ENCODE measurements at regions not wholly inside any gene's neighbourhood (a gene's known extent, or its start where the extent isn't known, plus 50 kb on each side); places are given as distances from the start of the nearest gene placed in this dataset.

- DNase-seq (ENCODE audit: low read depth), result no peak
These were observed 100.2 kb downstream of the GGTLC2 start for GRCh38 chr22:22744412-22745224.

GRCh38 chr22:22745225-22746060 is 101.0 kb downstream of the GGTLC2 start:
- DNase-seq (ENCODE audit: low read depth), result peak; percentile 36

GRCh38 chr22:22746061-22746962 is 101.9 kb downstream of the GGTLC2 start:
- DNase-seq (ENCODE audit: low read depth), result no peak

- DNase-seq (ENCODE audit: low read depth), result no peak
These were observed 102.8 kb downstream of the GGTLC2 start for GRCh38 chr22:22746963-22747933.

- DNase-seq (ENCODE audit: low read depth), result no peak
These were observed 103.9 kb downstream of the GGTLC2 start for GRCh38 chr22:22748297-22748743.

GRCh38 chr22:22748756-22749155 is 104.3 kb downstream of the GGTLC2 start:
- no peak for DNase-seq (ENCODE audit: low read depth)

GRCh38 chr22:22749167-22749758 is 104.8 kb downstream of the GGTLC2 start:
- no peak for DNase-seq (ENCODE audit: low read depth)

GRCh38 chr22:22750335-22751042 is 106.1 kb downstream of the GGTLC2 start:
- DNase-seq (ENCODE audit: low read depth), result no peak

GRCh38 chr22:22751043-22751603 is 106.7 kb downstream of the GGTLC2 start:
- DNase-seq (ENCODE audit: low read depth), result no peak

GRCh38 chr22:22752199-22752555 is 107.8 kb downstream of the GGTLC2 start:
- DNase-seq (ENCODE audit: low read depth), result no peak

- peak; percentile 17 for DNase-seq (ENCODE audit: low read depth)
These were observed 108.4 kb downstream of the GGTLC2 start for GRCh38 chr22:22752556-22753477.

GRCh38 chr22:22753526-22754267 is 109.3 kb downstream of the GGTLC2 start:
- DNase-seq (ENCODE audit: low read depth), result peak; percentile 73

GRCh38 chr22:22754268-22754657 is 109.8 kb downstream of the GGTLC2 start:
- DNase-seq (ENCODE audit: low read depth), result no peak

GRCh38 chr22:22754961-22755777 is 110.8 kb downstream of the GGTLC2 start:
- no peak for DNase-seq (ENCODE audit: low read depth)

GRCh38 chr22:22755778-22756100 is 111.3 kb downstream of the GGTLC2 start:
- no peak for DNase-seq (ENCODE audit: low read depth)

GRCh38 chr22:22756109-22756508 is 111.7 kb downstream of the GGTLC2 start:
- DNase-seq (ENCODE audit: low read depth), result no peak
